ENCODE measurements at regions not wholly inside any gene's neighbourhood (a gene's known extent, or its start where the extent isn't known, plus 50 kb on each side); places are given as distances from the start of the nearest gene placed in this dataset.

GRCh38 chr10:106011250-106011649, 1153.3 kb downstream of the SORCS1 start:
- Histone ChIP-seq H3K36me3 (no peaks in the 10 kb centered on the region), H3K9me3 (peaks cover 0 to 11% (median 0%) of the 10 kb centered on the region in 4 donors), H3K27ac (replicated peaks in 1 of 4) (no peak overlapping the region), H3K27me3 (no peaks in the 10 kb centered on the region), H3K4me1 (no peaks in the 10 kb centered on the region), H3K4me3 (no peak overlapping the region)
- WGBS: 61% methylated on average over 3 of the region's 3 CpGs
- DNase-seq (ENCODE audit: extremely low spot score): no peak
- intact Hi-C loops (cut with DNase I): no loop called here
- TF ChIP-seq POLR2AphosphoS5 (IDR thresholded peaks at IDR 0.05) (no peak), EP300 (IDR thresholded peaks at IDR 0.05) (no peak), POLR2A (IDR thresholded peaks at IDR 0.05; ENCODE audit: low read depth) (no peak)
- TF ChIP-seq, protein P1, sequence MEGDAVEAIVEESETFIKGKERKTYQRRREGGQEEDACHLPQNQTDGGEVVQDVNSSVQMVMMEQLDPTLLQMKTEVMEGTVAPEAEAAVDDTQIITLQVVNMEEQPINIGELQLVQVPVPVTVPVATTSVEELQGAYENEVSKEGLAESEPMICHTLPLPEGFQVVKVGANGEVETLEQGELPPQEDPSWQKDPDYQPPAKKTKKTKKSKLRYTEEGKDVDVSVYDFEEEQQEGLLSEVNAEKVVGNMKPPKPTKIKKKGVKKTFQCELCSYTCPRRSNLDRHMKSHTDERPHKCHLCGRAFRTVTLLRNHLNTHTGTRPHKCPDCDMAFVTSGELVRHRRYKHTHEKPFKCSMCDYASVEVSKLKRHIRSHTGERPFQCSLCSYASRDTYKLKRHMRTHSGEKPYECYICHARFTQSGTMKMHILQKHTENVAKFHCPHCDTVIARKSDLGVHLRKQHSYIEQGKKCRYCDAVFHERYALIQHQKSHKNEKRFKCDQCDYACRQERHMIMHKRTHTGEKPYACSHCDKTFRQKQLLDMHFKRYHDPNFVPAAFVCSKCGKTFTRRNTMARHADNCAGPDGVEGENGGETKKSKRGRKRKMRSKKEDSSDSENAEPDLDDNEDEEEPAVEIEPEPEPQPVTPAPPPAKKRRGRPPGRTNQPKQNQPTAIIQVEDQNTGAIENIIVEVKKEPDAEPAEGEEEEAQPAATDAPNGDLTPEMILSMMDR (IDR thresholded peaks at IDR 0.05): no peak

- H3K27ac ChIP-seq (replicated peaks in 1 of 4): no peak overlapping the region
- TF ChIP-seq POLR2A (IDR thresholded peaks at IDR 0.05; ENCODE audit: low read depth): no peak
- no peak for TF ChIP-seq POLR2AphosphoS5 (IDR thresholded peaks at IDR 0.05)
- TF ChIP-seq EP300 (IDR thresholded peaks at IDR 0.05): no peak
- TF ChIP-seq, protein P1 (IDR thresholded peaks at IDR 0.05): no peak
- no peak overlapping the region for H3K4me3 ChIP-seq
- no peaks in the 10 kb centered on the region for H3K9me3 ChIP-seq
- no peak for DNase-seq (ENCODE audit: extremely low spot score)
- WGBS: 83% methylated on average over 2 of the region's 2 CpGs
- no peaks in the 10 kb centered on the region for H3K4me1 ChIP-seq
- intact Hi-C loops (cut with DNase I): no loop called here
- no peaks in the 10 kb centered on the region for H3K36me3 ChIP-seq
- H3K27me3 ChIP-seq: no peaks in the 10 kb centered on the region
Measured at GRCh38 chr10:106000721-106001120, 1163.8 kb downstream of the SORCS1 start.

DNA sequence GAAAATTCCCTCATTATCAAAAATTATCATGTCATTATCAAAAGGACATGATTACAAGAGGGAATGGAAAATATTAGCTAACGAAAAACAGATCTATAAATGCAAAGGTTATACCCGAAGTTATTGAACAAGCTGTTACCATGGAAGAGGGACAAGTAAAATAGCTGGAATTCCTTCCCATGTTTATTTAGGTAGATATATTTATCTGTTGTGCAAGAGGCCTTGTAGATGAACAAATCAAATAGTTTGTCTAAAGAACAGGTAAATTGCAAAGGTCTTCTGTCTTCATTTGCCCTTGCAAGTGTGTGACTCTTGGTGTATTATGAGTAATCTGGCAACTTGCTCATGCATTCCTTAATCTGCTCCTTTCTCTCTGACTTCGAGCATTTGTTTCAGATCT, 1170.9 kb downstream of the SORCS1 start:
- WGBS: 85% methylated on average over 3 of the region's 3 CpGs
- no peak overlapping the region for H3K4me3 ChIP-seq
- intact Hi-C loops (cut with DNase I): no loop called here
- TF ChIP-seq POLR2A (IDR thresholded peaks at IDR 0.05; ENCODE audit: low read depth): no peak
- no peak for TF ChIP-seq EP300 (IDR thresholded peaks at IDR 0.05)
- TF ChIP-seq, protein P1 (IDR thresholded peaks at IDR 0.05): no peak
- no peak for TF ChIP-seq POLR2AphosphoS5 (IDR thresholded peaks at IDR 0.05)
- no peaks in the 10 kb centered on the region for H3K9me3 ChIP-seq
- H3K27ac ChIP-seq (replicated peaks in 1 of 4): no peak overlapping the region
- DNase-seq (ENCODE audit: extremely low spot score): no peak
- H3K27me3 ChIP-seq: no peaks in the 10 kb centered on the region
- no peaks in the 10 kb centered on the region for H3K36me3 ChIP-seq
- no peaks in the 10 kb centered on the region for H3K4me1 ChIP-seq

DNA sequence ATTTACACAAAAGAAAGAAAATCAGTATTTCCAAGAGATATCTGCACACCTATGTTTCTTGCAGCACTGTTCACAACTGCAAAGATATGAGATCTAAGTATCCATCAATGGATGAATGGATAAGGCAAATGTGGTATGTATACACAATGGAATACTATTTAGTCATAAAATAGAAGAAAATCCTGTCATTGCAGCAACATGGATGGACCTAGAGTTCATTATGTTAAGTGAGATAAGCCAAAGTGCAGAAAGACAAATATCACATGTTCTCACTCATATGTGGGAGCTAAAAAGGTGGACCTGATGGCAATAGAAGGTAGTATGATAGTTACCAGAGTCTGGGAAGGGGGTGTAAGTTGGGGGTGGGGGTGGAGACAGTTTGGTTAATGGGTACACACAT, 1171.6 kb downstream of the SORCS1 start:
- no peaks in the 10 kb centered on the region for H3K4me1 ChIP-seq
- no peaks in the 10 kb centered on the region for H3K9me3 ChIP-seq
- H3K4me3 ChIP-seq: no peak overlapping the region
- H3K27ac ChIP-seq (replicated peaks in 1 of 4): no peak overlapping the region
- TF ChIP-seq, protein P1 (IDR thresholded peaks at IDR 0.05): no peak
- TF ChIP-seq EP300 (IDR thresholded peaks at IDR 0.05) (no peak), POLR2A (IDR thresholded peaks at IDR 0.05; ENCODE audit: low read depth) (no peak), POLR2AphosphoS5 (IDR thresholded peaks at IDR 0.05) (no peak)
- DNase-seq (ENCODE audit: extremely low spot score): no peak
- intact Hi-C loops (cut with DNase I): no loop called here
- no peaks in the 10 kb centered on the region for H3K27me3 ChIP-seq
- H3K36me3 ChIP-seq: no peaks in the 10 kb centered on the region

DNA sequence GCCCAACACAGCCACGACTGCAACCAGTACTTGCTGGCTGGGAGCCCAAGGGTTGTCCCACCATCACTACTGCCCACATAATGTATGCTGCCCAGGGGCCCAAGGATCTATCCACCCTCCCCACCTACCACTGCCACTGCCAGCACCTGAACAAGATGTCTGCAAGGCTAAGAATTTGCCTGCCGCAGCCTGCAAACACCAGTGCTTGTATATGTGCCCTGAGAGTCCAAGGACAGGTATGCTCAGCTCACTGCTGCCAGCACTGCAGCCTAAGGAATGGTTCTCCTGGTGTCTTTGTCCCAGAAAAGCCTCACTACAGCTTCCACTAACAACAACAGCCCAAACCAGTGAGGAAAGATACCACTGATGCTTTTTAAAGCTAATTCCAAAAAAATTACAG, 1174.0 kb downstream of the SORCS1 start:
- H3K9me3 ChIP-seq: no peaks in the 10 kb centered on the region
- H3K4me1 ChIP-seq: peaks cover 0 to 10% (median 0%) of the 10 kb centered on the region in 4 donors
- intact Hi-C loops (cut with DNase I): no loop called here
- H3K36me3 ChIP-seq: no peaks in the 10 kb centered on the region
- WGBS: 70% methylated on average over 1 of the region's 2 CpGs
- H3K4me3 ChIP-seq: no peak overlapping the region
- H3K27ac ChIP-seq (replicated peaks in 1 of 4): no peak overlapping the region
- TF ChIP-seq POLR2A (IDR thresholded peaks at IDR 0.05; ENCODE audit: low read depth): no peak
- TF ChIP-seq EP300 (IDR thresholded peaks at IDR 0.05): no peak
- TF ChIP-seq, protein P1 (IDR thresholded peaks at IDR 0.05): no peak
- TF ChIP-seq POLR2AphosphoS5 (IDR thresholded peaks at IDR 0.05): no peak
- H3K27me3 ChIP-seq: no peaks in the 10 kb centered on the region
- no peak for DNase-seq (ENCODE audit: extremely low spot score)

Measured in esophagus muscularis mucosa (tissue), 4 donors.